GM21786 (cell line): ENCODE measurements at regions not wholly inside any gene's neighbourhood (a gene's known extent, or its start where the extent isn't known, plus 50 kb on each side); places are given as distances from the start of the nearest gene placed in this dataset.

ENCODE experiments used
- ATAC-seq: cut with Tn5 transposase; IDR thresholded peaks from one replicate; pipeline ENCODE4 v1.9.1; 2021; ENCODE audit not compliant: unreplicated experiment

GRCh38 chr10:131480066-131480465 is 168.5 kb upstream of the TCERG1L start:
- ATAC-seq = no peak

GRCh38 chr10:131480861-131481260 is 169.3 kb upstream of the TCERG1L start:
- ATAC-seq = no peak

- no peak for ATAC-seq
These were observed 174.2 kb upstream of the TCERG1L start for GRCh38 chr10:131485732-131486131.

GRCh38 chr10:131487822-131488221 is 176.3 kb upstream of the TCERG1L start:
- ATAC-seq = no peak

GRCh38 chr10:131490991-131491594 is 179.6 kb upstream of the TCERG1L start:
- ATAC-seq = no peak

GRCh38 chr10:131492211-131492857 is 180.8 kb upstream of the TCERG1L start:
- ATAC-seq = no peak

- no peak for ATAC-seq
These were observed 181.9 kb upstream of the TCERG1L start for GRCh38 chr10:131493432-131493831.

GRCh38 chr10:131494451-131494850 is 182.9 kb upstream of the TCERG1L start:
- ATAC-seq = no peak

GRCh38 chr10:131495224-131495623 is 183.7 kb upstream of the TCERG1L start:
- ATAC-seq = no peak

- ATAC-seq = no peak
These were observed 184.4 kb upstream of the TCERG1L start for GRCh38 chr10:131495892-131496291.

- ATAC-seq = no peak
These were observed 185.0 kb upstream of the TCERG1L start for GRCh38 chr10:131496351-131497052.

GRCh38 chr10:131499566-131499965 is 188.0 kb upstream of the TCERG1L start:
- no peak for ATAC-seq

GRCh38 chr10:131500181-131500580 is 188.7 kb upstream of the TCERG1L start:
- no peak for ATAC-seq

GRCh38 chr10:131500892-131501291 is 189.4 kb upstream of the TCERG1L start:
- no peak for ATAC-seq

GRCh38 chr10:131503992-131504391 is 192.5 kb upstream of the TCERG1L start:
- no peak for ATAC-seq

- no peak for ATAC-seq
These were observed 199.9 kb upstream of the TCERG1L start for GRCh38 chr10:131511391-131511790.

GRCh38 chr10:131512852-131513251 is 201.3 kb upstream of the TCERG1L start:
- no peak for ATAC-seq

- ATAC-seq = no peak
These were observed 201.9 kb upstream of the TCERG1L start for GRCh38 chr10:131513445-131513844.

- ATAC-seq = no peak
These were observed 202.4 kb upstream of the TCERG1L start for GRCh38 chr10:131513901-131514300.

GRCh38 chr10:131514454-131514853 is 202.9 kb upstream of the TCERG1L start:
- no peak for ATAC-seq

GRCh38 chr10:131516285-131516684 is 204.8 kb upstream of the TCERG1L start:
- ATAC-seq = no peak

- no peak for ATAC-seq
These were observed 206.3 kb upstream of the TCERG1L start for GRCh38 chr10:131517781-131518180.
